OCI-LY7 (cell line): ENCODE measurements at regions not wholly inside any gene's neighbourhood (a gene's known extent, or its start where the extent isn't known, plus 50 kb on each side); places are given as distances from the start of the nearest gene placed in this dataset.

ENCODE experiments used
- BruUV-seq: library from RNA; stranded (reverse); fragments of 400-500 nt; replicated peaks from 2 replicates; lab custom pipeline; 2021; lab: Mats Ljungman, UMichigan
- CTCF ChIA-PET: fragments of 300-600 bp; sonication (Branson Sonifier 250); formaldehyde crosslinking; loops from one replicate; lab custom pipeline; 2022; ENCODE audit warnings: antibody characterized with exemption; ENCODE audit not compliant: unreplicated experiment; lab: Charles Lee
- POLR2A ChIA-PET: fragments of 300-600 bp; sonication (Branson Sonifier 250); formaldehyde crosslinking; loops from one replicate; lab custom pipeline; 2022; ENCODE audit warnings: antibody characterized with exemption; lab: Charles Lee
- DNase-seq: peaks from one replicate; pipeline ENCODE4 v3.0.0-alpha.2; 2015; ENCODE audit warnings: low spot score
- H2AFZ ChIP-seq: fragments of 200-600 bp; sonication (generic), shearing (Covaris generic); 2 replicates; pipeline ENCODE4 v1.6.1; 2014; ENCODE audit warnings: mild to moderate bottlenecking, antibody characterized with exemption, low read length, moderate library complexity
- H3K27ac ChIP-seq: fragments of 200-600 bp; sonication (generic); 2 replicates; pipeline ENCODE4 v1.5.1; 2014; ENCODE audit warnings: mixed run types, low read depth, mild to moderate bottlenecking, moderate library complexity, low read length, inconsistent platforms; ENCODE audit not compliant: poor library complexity, severe bottlenecking
- H3K36me3 ChIP-seq: fragments of 200-600 bp; sonication (generic); 2 replicates; pipeline ENCODE4 v1.6.1; 2014; ENCODE audit warnings: mild to moderate bottlenecking, antibody characterized with exemption, low read length, moderate library complexity, mixed read lengths; ENCODE audit not compliant: insufficient read depth
- H3K4me1 ChIP-seq: fragments of 200-600 bp; sonication (generic); 2 replicates; pipeline ENCODE4 v1.5.1; 2014; ENCODE audit warnings: mild to moderate bottlenecking, low read length; ENCODE audit not compliant: insufficient read depth, poor library complexity, severe bottlenecking
- H3K4me2 ChIP-seq: fragments of 200-600 bp; sonication (generic); 2 replicates; pipeline ENCODE4 v1.6.1; 2014; ENCODE audit warnings: mild to moderate bottlenecking, low read length
- H3K4me3 ChIP-seq: fragments of 200-600 bp; sonication (generic); 2 replicates; pipeline ENCODE4 v1.5.1; 2014; ENCODE audit warnings: mild to moderate bottlenecking, low read depth, low read length; ENCODE audit not compliant: poor library complexity, severe bottlenecking
- H3K79me2 ChIP-seq: fragments of 200-600 bp; sonication (generic); 2 replicates; pipeline ENCODE4 v1.6.1; 2016; ENCODE audit warnings: low read depth, mild to moderate bottlenecking, low read length, moderate library complexity, mixed read lengths; ENCODE audit not compliant: insufficient read depth
- H3K9me2 ChIP-seq: fragments of 200-600 bp; sonication (generic); 2 replicates; pipeline ENCODE4 v1.6.1; 2016; ENCODE audit warnings: mild to moderate bottlenecking, low read length, mixed read lengths; ENCODE audit not compliant: insufficient read depth
- H3K9me3 ChIP-seq: fragments of 200-600 bp; sonication (generic); 2 replicates; pipeline ENCODE4 v1.6.1; 2014; ENCODE audit warnings: mild to moderate bottlenecking, mixed run types, low read length, mixed read lengths
- H4K20me1 ChIP-seq: fragments of 200-600 bp; sonication (generic); 2 replicates; pipeline ENCODE4 v1.6.1; 2014; ENCODE audit warnings: mild to moderate bottlenecking, antibody characterized with exemption, low read length, moderate library complexity, mixed read lengths; ENCODE audit not compliant: insufficient read depth
- CTCF ChIP-seq: fragments of 200-600 bp; sonication (generic); conservative IDR thresholded peaks from 2 replicates; pipeline ENCODE4 v1.5.1; 2014; ENCODE audit warnings: mild to moderate bottlenecking, antibody characterized with exemption, low read length, moderate library complexity, mixed read lengths
- EZH2phosphoT487 ChIP-seq: fragments of 200-600 bp; sonication (generic); IDR thresholded peaks from 2 replicates; pipeline ENCODE4 v1.6.1; 2018; ENCODE audit warnings: low read depth, borderline replicate concordance, mild to moderate bottlenecking, mixed run types, antibody characterized with exemption, low read length, moderate library complexity, mixed read lengths
- intact Hi-C: fragments of 100-400 bp; cut with micrococcal nuclease; formaldehyde crosslinking; loops from one replicate; pipeline ENCODE4 v1.10.0; 2022; ENCODE audit not compliant: unreplicated experiment

- Histone ChIP-seq H3K4me3 (no peak overlapping the region), H3K4me2 (no peak overlapping the region), H4K20me1 (no peaks in the 10 kb centered on the region), H3K79me2 (no peaks in the 10 kb centered on the region), H3K9me2 (no peaks in the 10 kb centered on the region), H3K27ac (no peak overlapping the region), H2AFZ (no peak overlapping the region), H3K4me1 (no peaks in the 10 kb centered on the region), H3K9me3 (no peaks in the 10 kb centered on the region), H3K36me3 (no peaks in the 10 kb centered on the region)
- intact Hi-C loops: no loop called here
- TF ChIP-seq EZH2phosphoT487: no peak
- no peak for TF ChIP-seq CTCF
- no TSS peak for BruUV-seq
- ChIA-PET CTCF (no interaction called here), POLR2A (no interaction called here)
- no peak for DNase-seq
These were observed 232.5 kb downstream of the RAB38 start for GRCh38 chr11:87942786-87943185.

GRCh38 chr11:87934182-87934581, 241.1 kb downstream of the RAB38 start:
- no peaks in the 10 kb centered on the region for H3K79me2 ChIP-seq
- H2AFZ ChIP-seq: no peak overlapping the region
- no peaks in the 10 kb centered on the region for H3K4me1 ChIP-seq
- BruUV-seq: no TSS peak
- DNase-seq: no peak
- H4K20me1 ChIP-seq: no peaks in the 10 kb centered on the region
- no peaks in the 10 kb centered on the region for H3K9me3 ChIP-seq
- intact Hi-C loops: no loop called here
- H3K4me3 ChIP-seq: no peak overlapping the region
- no peaks in the 10 kb centered on the region for H3K36me3 ChIP-seq
- ChIA-PET CTCF (no interaction called here), POLR2A (interaction anchor here (0.7 kb wide), 1 partner anchor 12 kb away, joined by 4 read pairs; no protein-coding TSS in a partner anchor)
- H3K9me2 ChIP-seq: no peaks in the 10 kb centered on the region
- H3K4me2 ChIP-seq: no peak overlapping the region
- no peak overlapping the region for H3K27ac ChIP-seq
- TF ChIP-seq CTCF (no peak), EZH2phosphoT487 (no peak)

- POLR2A ChIA-PET: interaction anchor here (0.6 to 0.7 kb wide), 2 partner anchors 30 to 95 kb away, joined by 3 read pairs; no protein-coding TSS in a partner anchor
- no peak for DNase-seq
- CTCF ChIA-PET: no interaction called here
- no peak overlapping the region for H3K4me3 ChIP-seq
- H3K27ac ChIP-seq: no peak overlapping the region
- no peak overlapping the region for H2AFZ ChIP-seq
- no peaks in the 10 kb centered on the region for H3K79me2 ChIP-seq
- intact Hi-C loops: no loop called here
- TF ChIP-seq EZH2phosphoT487: no peak
- TF ChIP-seq CTCF: no peak
- BruUV-seq: no TSS peak
- H3K9me2 ChIP-seq: no peaks in the 10 kb centered on the region
- no peak overlapping the region for H3K4me2 ChIP-seq
- H3K9me3 ChIP-seq: no peaks in the 10 kb centered on the region
- H3K4me1 ChIP-seq: no peaks in the 10 kb centered on the region
- H3K36me3 ChIP-seq: no peaks in the 10 kb centered on the region
- H4K20me1 ChIP-seq: no peaks in the 10 kb centered on the region
These were observed 248.8 kb downstream of the RAB38 start for GRCh38 chr11:87926250-87926970.
